ENCODE measurements at regions not wholly inside any gene's neighbourhood (a gene's known extent, or its start where the extent isn't known, plus 50 kb on each side); places are given as distances from the start of the nearest gene placed in this dataset.
"Not testable (repeated sequence)": the region's sequence is repeated elsewhere in the genome, so short reads cannot be mapped to it uniquely, and the experiment has no call there.

GRCh38 chr7:36058020-36058592 is 94.9 kb upstream of the EEPD1 start:
- H3K36me3 ChIP-seq (ENCODE audit: control insufficient read depth, insufficient read depth, low read length), result no peaks in the 10 kb centered on the region
- no peak overlapping the region for H3K27ac ChIP-seq (ENCODE audit: insufficient read depth, low read length)
- no peaks in the 10 kb centered on the region for H3K4me1 ChIP-seq (ENCODE audit: control insufficient read depth, extremely low read depth, insufficient read depth, low read length)
- no peaks in the 10 kb centered on the region for H3K9me3 ChIP-seq (ENCODE audit: control insufficient read depth, insufficient read depth, low read depth, low read length)
- H3K27me3 ChIP-seq (ENCODE audit: control insufficient read depth, insufficient read depth, low read length), result no peaks in the 10 kb centered on the region
- H3K4me3 ChIP-seq (replicated peaks in 1 of 4; ENCODE audit: control extremely low read depth in 1 of 4, insufficient read depth in 1 of 4, low read depth in 3 of 4, low read length in 4 of 4), result no peak overlapping the region
- H2AFZ ChIP-seq (ENCODE audit: low read length), result no peak overlapping the region
- H3K9ac ChIP-seq (ENCODE audit: insufficient read depth, low read length), result no peak overlapping the region
- H3K4me2 ChIP-seq (ENCODE audit: extremely low read depth, insufficient read depth, low read length), result no peak overlapping the region
- no peak for TF ChIP-seq CTCF (conservative IDR thresholded peaks at IDR 0.05 in 1 of 2, IDR thresholded peaks at IDR 0.05 in 1 of 2; ENCODE audit: low read depth in 1 of 2, low read length in 2 of 2)
- no peak for TF ChIP-seq EZH2 (IDR thresholded peaks at IDR 0.05; ENCODE audit: low read length, missing control alignments)
- no peaks in the 10 kb centered on the region for H3K79me2 ChIP-seq (ENCODE audit: control insufficient read depth, insufficient read depth, low read length)
- no peak for DNase-seq (ENCODE audit: low read depth in 2 of 2)
- H4K20me1 ChIP-seq (ENCODE audit: control insufficient read depth, extremely low read depth, insufficient read depth, low read length), result no peaks in the 10 kb centered on the region

- not testable (repeated sequence) for H3K27me3 ChIP-seq (ENCODE audit: control insufficient read depth, insufficient read depth, low read length); H3K4me1 ChIP-seq (ENCODE audit: control insufficient read depth, extremely low read depth, insufficient read depth, low read length); H3K79me2 ChIP-seq (ENCODE audit: control insufficient read depth, insufficient read depth, low read length); H3K4me2 ChIP-seq (ENCODE audit: extremely low read depth, insufficient read depth, low read length); H3K27ac ChIP-seq (ENCODE audit: insufficient read depth, low read length); H3K9ac ChIP-seq (ENCODE audit: insufficient read depth, low read length); H3K9me3 ChIP-seq (ENCODE audit: control insufficient read depth, insufficient read depth, low read depth, low read length); H3K36me3 ChIP-seq (ENCODE audit: control insufficient read depth, insufficient read depth, low read length); H3K4me3 ChIP-seq (replicated peaks in 1 of 4; ENCODE audit: control extremely low read depth in 1 of 4, insufficient read depth in 1 of 4, low read depth in 3 of 4, low read length in 4 of 4); DNase-seq (ENCODE audit: low read depth in 2 of 2); H4K20me1 ChIP-seq (ENCODE audit: control insufficient read depth, extremely low read depth, insufficient read depth, low read length); H2AFZ ChIP-seq (ENCODE audit: low read length)
These were observed 92.7 kb upstream of the EEPD1 start for GRCh38 chr7:36060388-36060787.

GRCh38 chr7:36062154-36062815 is 90.8 kb upstream of the EEPD1 start:
- Histone ChIP-seq H2AFZ (ENCODE audit: low read length) (no peak overlapping the region), H3K27me3 (ENCODE audit: control insufficient read depth, insufficient read depth, low read length) (no peaks in the 10 kb centered on the region), H4K20me1 (ENCODE audit: control insufficient read depth, extremely low read depth, insufficient read depth, low read length) (no peaks in the 10 kb centered on the region), H3K4me1 (ENCODE audit: control insufficient read depth, extremely low read depth, insufficient read depth, low read length) (no peaks in the 10 kb centered on the region), H3K9me3 (ENCODE audit: control insufficient read depth, insufficient read depth, low read depth, low read length) (no peaks in the 10 kb centered on the region), H3K27ac (ENCODE audit: insufficient read depth, low read length) (no peak overlapping the region), H3K4me3 (replicated peaks in 1 of 4; ENCODE audit: control extremely low read depth in 1 of 4, insufficient read depth in 1 of 4, low read depth in 3 of 4, low read length in 4 of 4) (no peak overlapping the region), H3K9ac (ENCODE audit: insufficient read depth, low read length) (no peak overlapping the region), H3K4me2 (ENCODE audit: extremely low read depth, insufficient read depth, low read length) (no peak overlapping the region), H3K79me2 (ENCODE audit: control insufficient read depth, insufficient read depth, low read length) (no peaks in the 10 kb centered on the region), H3K36me3 (ENCODE audit: control insufficient read depth, insufficient read depth, low read length) (no peaks in the 10 kb centered on the region)
- TF ChIP-seq EZH2 (IDR thresholded peaks at IDR 0.05; ENCODE audit: low read length, missing control alignments) (no peak), CTCF (conservative IDR thresholded peaks at IDR 0.05 in 1 of 2, IDR thresholded peaks at IDR 0.05 in 1 of 2; ENCODE audit: low read depth in 1 of 2, low read length in 2 of 2) (no peak)
- DNase-seq (ENCODE audit: low read depth in 2 of 2), result peak; percentile 46 to 57
